ENCODE measurements at regions not wholly inside any gene's neighbourhood (a gene's known extent, or its start where the extent isn't known, plus 50 kb on each side); places are given as distances from the start of the nearest gene placed in this dataset.

- TF ChIP-seq CTCF (IDR thresholded peaks at IDR 0.05 in 4 of 5, conservative IDR thresholded peaks at IDR 0.05 in 1 of 5) (no peak), POLR2A (IDR thresholded peaks at IDR 0.05) (no peak)
Measured at GRCh38 chr17:45643591-45643990, 140.5 kb upstream of the CRHR1 start.
